Stimulated activated CD4-positive, alpha-beta T cell treated with anti-CD3 and anti-CD28 coated beads, Interleukin-12 subunit alpha, Interleukin-12 subunit beta, amount 100 ng/mL, for 24 hours (primary cell): ENCODE measurements at regions not wholly inside any gene's neighbourhood (a gene's known extent, or its start where the extent isn't known, plus 50 kb on each side); places are given as distances from the start of the nearest gene placed in this dataset.

Experiments used
- DNase-seq, 2 experiments: peaks; one replicate each; pipeline ENCODE4 v3.0.0-alpha.2; 2020; ENCODE audit warnings: low read depth in 2 of 2

GRCh38 chr5:174159327-174160114 lies 114.0 kb downstream of the NSG2 start:
- DNase-seq: no peak

GRCh38 chr5:174165406-174165805 lies 119.9 kb downstream of the NSG2 start:
- DNase-seq: no peak

GRCh38 chr5:174166231-174167079 lies 120.9 kb downstream of the NSG2 start:
- no peak for DNase-seq

- no peak for DNase-seq
These were observed 121.8 kb downstream of the NSG2 start for GRCh38 chr5:174167080-174167910.

- DNase-seq: no peak
These were observed 126.6 kb downstream of the NSG2 start for GRCh38 chr5:174172152-174172551.

GRCh38 chr5:174172566-174172965 lies 127.1 kb downstream of the NSG2 start:
- DNase-seq: no peak

GRCh38 chr5:174173766-174174165 lies 128.3 kb downstream of the NSG2 start:
- DNase-seq: no peak

- no peak for DNase-seq
These were observed 130.3 kb downstream of the NSG2 start for GRCh38 chr5:174175716-174176268.

- no peak for DNase-seq
These were observed 131.0 kb downstream of the NSG2 start for GRCh38 chr5:174176511-174176910.

GRCh38 chr5:174177531-174177930 lies 132.0 kb downstream of the NSG2 start:
- DNase-seq: no peak

GRCh38 chr5:174177976-174178605 lies 132.6 kb downstream of the NSG2 start:
- DNase-seq: no peak

- DNase-seq: no peak
These were observed 135.1 kb downstream of the NSG2 start for GRCh38 chr5:174180639-174181038.

GRCh38 chr5:174182111-174182510 lies 136.6 kb downstream of the NSG2 start:
- DNase-seq: no peak

- no peak for DNase-seq
These were observed 138.2 kb downstream of the NSG2 start for GRCh38 chr5:174183701-174184100.

- DNase-seq: no peak
These were observed 140.0 kb downstream of the NSG2 start for GRCh38 chr5:174185506-174185905.

GRCh38 chr5:174186096-174186695 lies 140.7 kb downstream of the NSG2 start:
- DNase-seq: no peak

GRCh38 chr5:174187001-174187400 lies 141.5 kb downstream of the NSG2 start:
- no peak for DNase-seq

GRCh38 chr5:174187481-174187880 lies 142.0 kb downstream of the NSG2 start:
- DNase-seq: no peak

- DNase-seq: no peak
These were observed 142.8 kb downstream of the NSG2 start for GRCh38 chr5:174188295-174188694.

GRCh38 chr5:174189654-174190541 lies 144.4 kb downstream of the NSG2 start:
- DNase-seq: no peak
